Astrocyte of the spinal cord (primary cell): ENCODE measurements at regions not wholly inside any gene's neighbourhood (a gene's known extent, or its start where the extent isn't known, plus 50 kb on each side); places are given as distances from the start of the nearest gene placed in this dataset.

Source experiments
- DNase-seq: peaks from one replicate; pipeline ENCODE4 v3.0.0; 2011; ENCODE audit warnings: low read depth, low spot score
- H3K4me3 ChIP-seq: 2 replicates; pipeline ENCODE4 v1.5.1; 2011; ENCODE audit warnings: low read depth, mild to moderate bottlenecking, low read length, moderate library complexity
- CTCF ChIP-seq: IDR thresholded peaks from 2 replicates; pipeline ENCODE4 v1.5.1; 2012; ENCODE audit warnings: low read depth, mild to moderate bottlenecking, low read length, inconsistent platforms
- in situ Hi-C: cut with HindIII; loops from 2 replicates; pipeline ENCODE4 v1.10.0; 2017; ENCODE audit warnings: low sequenced_read_pairs

GRCh38 chrX:8913655-8914409 lies 112.6 kb upstream of the FAM9A start:
- peak; percentile 45 for DNase-seq
- in situ Hi-C loops = no loop called here
- no peak for TF ChIP-seq CTCF
- no peak overlapping the region for H3K4me3 ChIP-seq

GRCh38 chrX:8907688-8908087 lies 106.5 kb upstream of the FAM9A start:
- no peak overlapping the region for H3K4me3 ChIP-seq
- DNase-seq = no peak
- in situ Hi-C loops = no loop called here
- no peak for TF ChIP-seq CTCF

- H3K4me3 ChIP-seq = no peak overlapping the region
- in situ Hi-C loops = no loop called here
- DNase-seq = no peak
- TF ChIP-seq CTCF = no peak
Observed at GRCh38 chrX:8906299-8906938, 105.2 kb upstream of the FAM9A start.

- DNase-seq = no peak
- no peak overlapping the region for H3K4me3 ChIP-seq
- in situ Hi-C loops = no loop called here
- no peak for TF ChIP-seq CTCF
Observed at GRCh38 chrX:8897259-8897658, 96.1 kb upstream of the FAM9A start.

- no peak overlapping the region for H3K4me3 ChIP-seq
- TF ChIP-seq CTCF = no peak
- DNase-seq = no peak
- in situ Hi-C loops = no loop called here
Observed at GRCh38 chrX:8890794-8891193, 89.6 kb upstream of the FAM9A start.

GRCh38 chrX:8887004-8887403 lies 85.8 kb upstream of the FAM9A start:
- in situ Hi-C loops = no loop called here
- H3K4me3 ChIP-seq = no peak overlapping the region
- no peak for TF ChIP-seq CTCF
- no peak for DNase-seq
